Nephron (organoid): ENCODE measurements at regions not wholly inside any gene's neighbourhood (a gene's known extent, or its start where the extent isn't known, plus 50 kb on each side); places are given as distances from the start of the nearest gene placed in this dataset.
A peak's percentile ranks its signal among the peaks of the same experiment; 100 is the strongest.

Source experiments
- H3K27ac Mint-ChIP-seq, 3 experiments: 2 replicates each; pipeline ENCODE4 v1.8.0; 2020; ENCODE audit warnings: mixed read lengths in 3 of 3, mild to moderate bottlenecking in 2 of 3, moderate library complexity in 1 of 3
- H3K27me3 Mint-ChIP-seq: 2 replicates; pipeline ENCODE4 v1.8.0; 2021; ENCODE audit warnings: low read depth, mild to moderate bottlenecking, moderate library complexity, mixed read lengths
- H3K36me3 Mint-ChIP-seq: 2 replicates; pipeline ENCODE4 v1.8.0; 2020; ENCODE audit warnings: low read depth, mixed read lengths
- H3K4me1 Mint-ChIP-seq: 2 replicates; pipeline ENCODE4 v1.8.0; 2020; ENCODE audit warnings: mixed read lengths
- H3K4me3 Mint-ChIP-seq, 3 experiments: 2 replicates each; pipeline ENCODE4 v1.8.0; 2020; ENCODE audit warnings: mild to moderate bottlenecking in 3 of 3, mixed read lengths in 3 of 3, moderate library complexity in 2 of 3
- H3K9me3 Mint-ChIP-seq: 2 replicates; pipeline ENCODE4 v1.8.0; 2020; ENCODE audit warnings: mixed read lengths
- CTCF ChIP-seq, 3 experiments: fragments of 200-600 bp; sonication (generic); IDR thresholded peaks; one replicate each; pipeline ENCODE4 v1.5.0; 2021; ENCODE audit warnings: antibody characterized with exemption in 3 of 3; ENCODE audit not compliant: unreplicated experiment in 3 of 3

GRCh38 chr1:209086486-209087192 is 496.9 kb upstream of the CAMK1G start:
- no peak for TF ChIP-seq CTCF (IDR thresholded peaks at IDR 0.05; ENCODE audit: unreplicated experiment in 3 of 3)
- Mint-ChIP-seq H3K9me3 (peaks cover 8% of the 10 kb centered on the region), H3K27me3 (no peaks in the 10 kb centered on the region), H3K27ac (peak overlapping the region in 1 of 3 experiments; percentile 16), H3K4me3 (no peak overlapping the region), H3K4me1 (no peaks in the 10 kb centered on the region), H3K36me3 (no peaks in the 10 kb centered on the region)

GRCh38 chr1:209094384-209094783 is 489.1 kb upstream of the CAMK1G start:
- Mint-ChIP-seq H3K4me1 (peaks cover 16% of the 10 kb centered on the region), H3K27ac (no peak overlapping the region), H3K36me3 (no peaks in the 10 kb centered on the region), H3K27me3 (peaks cover 6% of the 10 kb centered on the region), H3K4me3 (no peak overlapping the region), H3K9me3 (peaks cover 4% of the 10 kb centered on the region)
- TF ChIP-seq CTCF (IDR thresholded peaks at IDR 0.05; ENCODE audit: unreplicated experiment in 3 of 3) = no peak

- Mint-ChIP-seq H3K27ac (no peak overlapping the region), H3K4me1 (peaks cover 16% of the 10 kb centered on the region), H3K4me3 (no peak overlapping the region), H3K9me3 (no peaks in the 10 kb centered on the region), H3K36me3 (no peaks in the 10 kb centered on the region), H3K27me3 (peaks cover 6% of the 10 kb centered on the region)
- TF ChIP-seq CTCF (IDR thresholded peaks at IDR 0.05; ENCODE audit: unreplicated experiment in 3 of 3) = no peak
These were observed 487.6 kb upstream of the CAMK1G start for GRCh38 chr1:209095627-209096595.

GRCh38 chr1:209100460-209100859 is 483.1 kb upstream of the CAMK1G start:
- Mint-ChIP-seq H3K36me3 (no peaks in the 10 kb centered on the region), H3K4me3 (no peak overlapping the region), H3K27ac (no peak overlapping the region), H3K4me1 (peaks cover 41% of the 10 kb centered on the region), H3K9me3 (no peaks in the 10 kb centered on the region), H3K27me3 (peaks cover 6% of the 10 kb centered on the region)
- no peak for TF ChIP-seq CTCF (IDR thresholded peaks at IDR 0.05; ENCODE audit: unreplicated experiment in 3 of 3)

- Mint-ChIP-seq H3K27me3 (peaks cover 6% of the 10 kb centered on the region), H3K36me3 (no peaks in the 10 kb centered on the region), H3K4me1 (peaks cover 41% of the 10 kb centered on the region), H3K27ac (no peak overlapping the region), H3K4me3 (no peak overlapping the region), H3K9me3 (no peaks in the 10 kb centered on the region)
- no peak for TF ChIP-seq CTCF (IDR thresholded peaks at IDR 0.05; ENCODE audit: unreplicated experiment in 3 of 3)
These were observed 482.4 kb upstream of the CAMK1G start for GRCh38 chr1:209101106-209101505.
